Gastroesophageal sphincter (tissue), 4 donors: ENCODE measurements at regions not wholly inside any gene's neighbourhood (a gene's known extent, or its start where the extent isn't known, plus 50 kb on each side); places are given as distances from the start of the nearest gene placed in this dataset.

Experiments used
- ATAC-seq: fragments of 150-250 bp; one replicate; pipeline ENCODE4 v1.9.1; 2016; ENCODE audit warnings: mild to moderate bottlenecking, moderate library complexity
- H3K27ac ChIP-seq, 4 donors: fragments of 200-600 bp; sonication (generic) in 3 of 4; 1 replicate in 3 of 4; 2 replicates in 1 of 4; pipeline ENCODE4 v1.5.1; 2016 to 2019
- H3K27me3 ChIP-seq: fragments of 200-600 bp; sonication (generic); one replicate; pipeline ENCODE4 v1.5.1; 2019
- H3K36me3 ChIP-seq, 2 donors: fragments of 200-600 bp; sonication (generic); one replicate each; pipeline ENCODE4 v1.5.1; 2019; ENCODE audit warnings: control low read depth in 1 of 2
- H3K4me1 ChIP-seq, 3 donors: fragments of 200-600 bp; sonication (generic); 1 replicate in 2 of 3; 2 replicates in 1 of 3; pipeline ENCODE4 v1.5.1; 2016 to 2019; ENCODE audit warnings: control low read depth in 2 of 3
- H3K4me3 ChIP-seq, 2 donors: fragments of 200-600 bp; sonication (generic); one replicate each; pipeline ENCODE4 v1.5.1; 2019; ENCODE audit warnings: mild to moderate bottlenecking in 1 of 2, moderate library complexity in 1 of 2
- H3K9me3 ChIP-seq, 3 donors: fragments of 200-600 bp; sonication (generic); one replicate each; pipeline ENCODE4 v1.5.1; 2017 to 2019; ENCODE audit warnings: control low read depth in 2 of 3
- CTCF ChIP-seq, 4 experiments: fragments of 200-600 bp in 2 of 4; fragments of 450-650 bp in 2 of 4; sonication (generic) in 1 of 4; IDR thresholded peaks; one replicate each; pipeline ENCODE4 v1.5.1; 2017 to 2019; ENCODE audit warnings: antibody characterized with exemption in 4 of 4, mild to moderate bottlenecking in 2 of 4, moderate library complexity in 2 of 4
- EP300 ChIP-seq: sonication (generic); formaldehyde crosslinking; IDR thresholded peaks from one replicate; pipeline ENCODE4 v1.6.1; 2017; ENCODE audit warnings: antibody characterized with exemption, mild to moderate bottlenecking
- POLR2A ChIP-seq, 2 donors: fragments of 450-650 bp; IDR thresholded peaks; one replicate each; pipeline ENCODE4 v1.6.1; 2017; ENCODE audit warnings: antibody characterized with exemption in 2 of 2, mild to moderate bottlenecking in 2 of 2, moderate library complexity in 1 of 2
- POLR2AphosphoS5 ChIP-seq: sonication (generic); formaldehyde crosslinking; IDR thresholded peaks from one replicate; pipeline ENCODE4 v1.6.1; 2017; ENCODE audit warnings: antibody characterized with exemption
- WGBS, 2 donors: methylation state at CpG; one replicate each; pipeline ENCODE4 v1.1.5; 2018; ENCODE audit warnings: low coverage in 1 of 2; 5-methylcytosine and 5-hydroxymethylcytosine counted together

DNA sequence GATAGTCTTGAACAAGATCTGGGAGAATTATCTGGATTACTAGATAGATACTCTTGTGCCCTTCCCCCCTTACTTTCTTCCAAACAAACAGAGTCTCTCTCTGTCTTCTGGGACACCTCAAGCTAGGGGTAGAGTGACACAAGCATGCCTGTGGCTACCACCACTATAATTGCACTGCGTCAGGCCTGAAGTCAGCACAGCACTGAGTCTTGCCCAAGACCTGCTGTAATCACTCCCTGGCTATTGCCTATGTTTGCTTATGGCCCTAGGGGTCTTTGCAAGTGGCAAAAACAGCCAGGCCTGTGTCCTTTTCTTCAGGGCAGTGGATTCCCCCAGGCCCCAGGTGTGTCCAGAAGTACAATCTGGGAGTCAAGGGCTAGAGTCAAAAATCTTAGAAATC is 106.6 kb downstream of the SLC5A7 start:
- 60% methylated on average over 1 of the region's 1 CpG; no CpG with 5 or more reads in 1 of the 2 donors for WGBS, 2 donors
- H3K4me3 ChIP-seq = no peak overlapping the region
- H3K36me3 ChIP-seq = no peaks in the 10 kb centered on the region
- H3K4me1 ChIP-seq = no peaks in the 10 kb centered on the region
- H3K27ac ChIP-seq = no peak overlapping the region
- H3K27me3 ChIP-seq = no peaks in the 10 kb centered on the region
- ATAC-seq = no peak
- TF ChIP-seq CTCF (IDR thresholded peaks at IDR 0.05) (no peak), POLR2A (IDR thresholded peaks at IDR 0.05) (no peak), POLR2AphosphoS5 (no peak), EP300 (no peak)
- peaks cover 0 to 10% (median 0%) of the 10 kb centered on the region in 3 donors for H3K9me3 ChIP-seq

GRCh38 chr2:108101481-108101880 is 115.2 kb downstream of the SLC5A7 start:
- H3K4me1 ChIP-seq = no peaks in the 10 kb centered on the region
- ATAC-seq = no peak

DNA sequence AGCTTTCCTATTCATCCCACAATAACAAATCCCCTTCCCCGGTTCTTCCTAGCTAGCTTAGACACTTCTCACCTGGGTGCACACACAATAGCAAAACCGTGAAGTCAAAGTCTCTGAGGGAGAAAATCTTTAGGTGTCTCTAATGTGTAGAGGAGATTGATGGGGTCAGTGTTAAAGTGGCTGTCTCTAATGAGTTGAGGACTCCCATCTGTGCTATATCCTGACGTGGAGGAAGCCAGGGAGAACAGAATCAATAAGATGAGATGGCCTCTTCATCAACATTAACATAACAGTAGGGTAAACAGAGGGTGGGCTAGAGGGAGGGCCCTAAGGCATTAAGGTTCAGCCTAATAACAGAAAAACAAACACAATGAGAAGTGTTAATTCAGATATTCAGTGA is 120.4 kb downstream of the SLC5A7 start:
- ATAC-seq = no peak
- Histone ChIP-seq H3K27me3 (no peaks in the 10 kb centered on the region), H3K4me3 (no peak overlapping the region), H3K27ac (no peak overlapping the region), H3K9me3 (no peaks in the 10 kb centered on the region), H3K4me1 (no peaks in the 10 kb centered on the region), H3K36me3 (no peaks in the 10 kb centered on the region)
- TF ChIP-seq POLR2A (IDR thresholded peaks at IDR 0.05) (no peak), EP300 (no peak), CTCF (IDR thresholded peaks at IDR 0.05) (no peak), POLR2AphosphoS5 (no peak)
- 4 to 12% methylated on average over 2 to 3 of the region's 3 CpGs for WGBS, 2 donors

More at GRCh38 chr2:108101481-108101880, 115.2 kb downstream of the SLC5A7 start:
- no peak overlapping the region for H3K27ac ChIP-seq
- no peak overlapping the region for H3K4me3 ChIP-seq
- peaks cover 0 to 8% (median 0%) of the 10 kb centered on the region in 3 donors for H3K9me3 ChIP-seq
- WGBS, 2 donors = 12 to 14% methylated on average over 4 of the region's 4 CpGs
- H3K36me3 ChIP-seq = no peaks in the 10 kb centered on the region
- H3K27me3 ChIP-seq = no peaks in the 10 kb centered on the region
- TF ChIP-seq POLR2AphosphoS5 = no peak
- TF ChIP-seq EP300 = no peak
- TF ChIP-seq CTCF (IDR thresholded peaks at IDR 0.05) = no peak
- no peak for TF ChIP-seq POLR2A (IDR thresholded peaks at IDR 0.05)

- no peaks in the 10 kb centered on the region for H3K27me3 ChIP-seq
- TF ChIP-seq EP300 (no peak), POLR2AphosphoS5 (no peak)
- no peak overlapping the region for H3K4me3 ChIP-seq
- H3K9me3 ChIP-seq = no peaks in the 10 kb centered on the region
- ATAC-seq = no peak
- H3K4me1 ChIP-seq = no peaks in the 10 kb centered on the region
- no peaks in the 10 kb centered on the region for H3K36me3 ChIP-seq
- 60 to 61% methylated on average over 2 of the region's 2 CpGs for WGBS, 2 donors
- no peak overlapping the region for H3K27ac ChIP-seq
Observed at GRCh38 chr2:108111936-108112335, 125.6 kb downstream of the SLC5A7 start.

DNA sequence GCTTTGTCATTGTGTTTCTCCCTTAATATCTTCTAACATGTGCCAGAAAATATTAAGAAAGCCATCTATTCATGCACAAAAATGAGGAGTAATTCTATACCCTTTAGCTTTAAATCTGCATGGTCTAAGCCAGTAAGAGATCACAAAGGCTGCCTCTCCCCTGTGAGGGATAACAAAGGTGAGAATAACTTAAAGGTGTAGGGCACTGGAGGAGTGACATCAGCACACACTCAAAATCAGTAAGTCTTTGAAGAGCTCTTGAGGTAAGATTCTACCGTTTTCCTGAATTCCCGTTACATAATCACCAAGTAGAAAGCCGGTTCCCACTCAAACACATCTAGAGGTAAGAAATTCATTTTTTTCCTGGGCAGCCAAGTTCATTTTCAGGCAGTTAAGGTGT is 123.9 kb upstream of the SULT1C3 start:
- 70 to 93% methylated on average over 3 of the region's 3 CpGs for WGBS, 2 donors
- TF ChIP-seq CTCF (IDR thresholded peaks at IDR 0.05) (no peak), POLR2AphosphoS5 (no peak), POLR2A (IDR thresholded peaks at IDR 0.05) (no peak), EP300 (no peak)
- Histone ChIP-seq H3K4me3 (no peak overlapping the region), H3K27me3 (no peaks in the 10 kb centered on the region), H3K4me1 (no peaks in the 10 kb centered on the region), H3K36me3 (no peaks in the 10 kb centered on the region), H3K27ac (no peak overlapping the region), H3K9me3 (no peaks in the 10 kb centered on the region)
- no peak for ATAC-seq
